ENCODE measurements at regions not wholly inside any gene's neighbourhood (a gene's known extent, or its start where the extent isn't known, plus 50 kb on each side); places are given as distances from the start of the nearest gene placed in this dataset.

- no peak overlapping the region for H3K4me3 ChIP-seq (ENCODE audit: low read length, poor library complexity, severe bottlenecking)
- H2AFZ ChIP-seq (ENCODE audit: low read length) = no peak overlapping the region
- no peaks in the 10 kb centered on the region for H3K79me2 ChIP-seq (ENCODE audit: insufficient read depth, low read length)
- H3K36me3 ChIP-seq (ENCODE audit: insufficient read depth, low read length) = no peaks in the 10 kb centered on the region
- no peaks in the 10 kb centered on the region for H3F3A ChIP-seq (ENCODE audit: low read depth)
- H3K9ac ChIP-seq (ENCODE audit: low read depth, low read length, poor library complexity, severe bottlenecking) = no peak overlapping the region
- 0 out of 2 replicates have a peak, but pooled peaks cover 6% of the 10 kb centered on the region for H3K9me3 ChIP-seq (ENCODE audit: insufficient read depth, low read depth, low read length)
- TF ChIP-seq CTCF (conservative IDR thresholded peaks at IDR 0.05; ENCODE audit: low read length) = no peak
- H3K4me2 ChIP-seq (ENCODE audit: low read depth, low read length, poor library complexity, severe bottlenecking) = no peak overlapping the region
- H3K27me3 ChIP-seq (ENCODE audit: insufficient read depth, low read length, poor library complexity, severe bottlenecking) = no peaks in the 10 kb centered on the region
- no peaks in the 10 kb centered on the region for H3K9me2 ChIP-seq (replicated peaks; ENCODE audit: low read depth, low read length)
- H4K20me1 ChIP-seq (ENCODE audit: insufficient read depth, low read length, poor library complexity, severe bottlenecking) = no peaks in the 10 kb centered on the region
- H3K4me1 ChIP-seq (ENCODE audit: insufficient read depth, low read length, poor library complexity, severe bottlenecking) = no peaks in the 10 kb centered on the region
These were observed 541.7 kb upstream of the ANKRD30A start for GRCh38 chr10:36583690-36584089.

DNA sequence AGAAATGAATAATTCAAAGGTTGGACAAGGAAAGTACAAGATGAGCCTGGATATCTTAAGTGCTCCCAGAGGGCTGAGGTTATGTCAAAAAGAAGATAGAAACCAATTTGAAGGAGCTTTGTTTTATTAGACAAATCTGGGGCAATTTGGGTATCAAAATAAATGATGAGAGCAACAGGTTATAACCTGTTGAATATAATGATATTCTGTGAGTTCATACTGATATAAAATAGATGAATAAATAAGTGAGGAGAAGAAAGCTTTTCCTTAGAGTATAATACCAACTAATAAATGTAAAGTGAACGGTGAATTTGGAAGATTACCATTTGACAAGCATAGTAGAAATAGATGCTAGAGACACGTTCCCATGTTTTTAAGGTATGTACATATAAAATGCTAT is 544.2 kb upstream of the ANKRD30A start:
- no peaks in the 10 kb centered on the region for H4K20me1 ChIP-seq (ENCODE audit: insufficient read depth, low read length, poor library complexity, severe bottlenecking)
- H3K4me2 ChIP-seq (ENCODE audit: low read depth, low read length, poor library complexity, severe bottlenecking) = no peak overlapping the region
- H3K27me3 ChIP-seq (ENCODE audit: insufficient read depth, low read length, poor library complexity, severe bottlenecking) = no peaks in the 10 kb centered on the region
- H3K36me3 ChIP-seq (ENCODE audit: insufficient read depth, low read length) = no peaks in the 10 kb centered on the region
- H3F3A ChIP-seq (ENCODE audit: low read depth) = no peaks in the 10 kb centered on the region
- H3K9me3 ChIP-seq (ENCODE audit: insufficient read depth, low read depth, low read length) = 0 out of 2 replicates have a peak, but pooled peaks cover 4% of the 10 kb centered on the region
- no peak overlapping the region for H3K9ac ChIP-seq (ENCODE audit: low read depth, low read length, poor library complexity, severe bottlenecking)
- TF ChIP-seq CTCF (conservative IDR thresholded peaks at IDR 0.05; ENCODE audit: low read length) (no peak), EZH2phosphoT487 (IDR thresholded peaks at IDR 0.05; ENCODE audit: borderline replicate concordance) (no peak)
- H3K79me2 ChIP-seq (ENCODE audit: insufficient read depth, low read length) = no peaks in the 10 kb centered on the region
- no peaks in the 10 kb centered on the region for H3K9me2 ChIP-seq (replicated peaks; ENCODE audit: low read depth, low read length)
- no peak overlapping the region for H2AFZ ChIP-seq (ENCODE audit: low read length)
- H3K4me1 ChIP-seq (ENCODE audit: insufficient read depth, low read length, poor library complexity, severe bottlenecking) = no peaks in the 10 kb centered on the region
- no peak overlapping the region for H3K4me3 ChIP-seq (ENCODE audit: low read length, poor library complexity, severe bottlenecking)

GRCh38 chr10:36578306-36578705 is 547.1 kb upstream of the ANKRD30A start:
- Histone ChIP-seq H3K79me2 (ENCODE audit: insufficient read depth, low read length) (no peaks in the 10 kb centered on the region), H3F3A (ENCODE audit: low read depth) (no peaks in the 10 kb centered on the region), H3K4me2 (ENCODE audit: low read depth, low read length, poor library complexity, severe bottlenecking) (no peak overlapping the region), H3K9me2 (replicated peaks; ENCODE audit: low read depth, low read length) (no peaks in the 10 kb centered on the region; the same call in 1 of the 2 replicates), H3K9me3 (ENCODE audit: insufficient read depth, low read depth, low read length) (no peaks in the 10 kb centered on the region), H3K27me3 (ENCODE audit: insufficient read depth, low read length, poor library complexity, severe bottlenecking) (no peaks in the 10 kb centered on the region), H4K20me1 (ENCODE audit: insufficient read depth, low read length, poor library complexity, severe bottlenecking) (no peaks in the 10 kb centered on the region), H3K36me3 (ENCODE audit: insufficient read depth, low read length) (no peaks in the 10 kb centered on the region), H3K4me1 (ENCODE audit: insufficient read depth, low read length, poor library complexity, severe bottlenecking) (no peaks in the 10 kb centered on the region), H3K9ac (ENCODE audit: low read depth, low read length, poor library complexity, severe bottlenecking) (no peak overlapping the region), H3K4me3 (ENCODE audit: low read length, poor library complexity, severe bottlenecking) (no peak overlapping the region), H2AFZ (ENCODE audit: low read length) (no peak overlapping the region)
- TF ChIP-seq EZH2phosphoT487 (IDR thresholded peaks at IDR 0.05; ENCODE audit: borderline replicate concordance) (no peak), CTCF (conservative IDR thresholded peaks at IDR 0.05; ENCODE audit: low read length) (no peak)

Data from Loucy (cell line).